ENCODE measurements at regions not wholly inside any gene's neighbourhood (a gene's known extent, or its start where the extent isn't known, plus 50 kb on each side); places are given as distances from the start of the nearest gene placed in this dataset.
"Not testable (repeated sequence)": the region's sequence is repeated elsewhere in the genome, so short reads cannot be mapped to it uniquely, and the experiment has no call there.

DNA sequence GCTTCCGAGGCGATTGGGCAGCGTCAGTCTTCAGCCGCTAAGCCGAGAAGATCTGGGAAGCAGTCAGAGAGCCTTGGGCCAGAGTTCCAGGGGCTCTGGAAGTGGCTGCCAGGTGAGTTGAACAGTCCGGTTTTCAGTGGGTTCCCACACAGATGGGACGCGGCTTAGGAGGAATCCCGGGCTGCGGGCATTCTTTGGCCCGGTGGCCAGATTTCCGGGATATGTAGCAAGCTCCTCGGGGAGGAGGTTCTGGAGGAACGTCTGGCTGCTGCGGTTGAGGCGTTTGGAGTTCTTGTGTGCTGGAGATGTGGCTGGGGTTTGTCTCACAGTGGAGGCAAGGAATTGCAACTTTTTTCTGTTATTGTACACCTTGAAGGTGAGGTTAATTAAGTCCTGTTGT is 182.6 kb downstream of the CD83 start:
- TF ChIP-seq, protein P1, sequence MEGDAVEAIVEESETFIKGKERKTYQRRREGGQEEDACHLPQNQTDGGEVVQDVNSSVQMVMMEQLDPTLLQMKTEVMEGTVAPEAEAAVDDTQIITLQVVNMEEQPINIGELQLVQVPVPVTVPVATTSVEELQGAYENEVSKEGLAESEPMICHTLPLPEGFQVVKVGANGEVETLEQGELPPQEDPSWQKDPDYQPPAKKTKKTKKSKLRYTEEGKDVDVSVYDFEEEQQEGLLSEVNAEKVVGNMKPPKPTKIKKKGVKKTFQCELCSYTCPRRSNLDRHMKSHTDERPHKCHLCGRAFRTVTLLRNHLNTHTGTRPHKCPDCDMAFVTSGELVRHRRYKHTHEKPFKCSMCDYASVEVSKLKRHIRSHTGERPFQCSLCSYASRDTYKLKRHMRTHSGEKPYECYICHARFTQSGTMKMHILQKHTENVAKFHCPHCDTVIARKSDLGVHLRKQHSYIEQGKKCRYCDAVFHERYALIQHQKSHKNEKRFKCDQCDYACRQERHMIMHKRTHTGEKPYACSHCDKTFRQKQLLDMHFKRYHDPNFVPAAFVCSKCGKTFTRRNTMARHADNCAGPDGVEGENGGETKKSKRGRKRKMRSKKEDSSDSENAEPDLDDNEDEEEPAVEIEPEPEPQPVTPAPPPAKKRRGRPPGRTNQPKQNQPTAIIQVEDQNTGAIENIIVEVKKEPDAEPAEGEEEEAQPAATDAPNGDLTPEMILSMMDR (IDR thresholded peaks at IDR 0.05): not testable (repeated sequence)
- TF ChIP-seq POLR2A (IDR thresholded peaks at IDR 0.05): not testable (repeated sequence)
